ENCODE measurements at regions not wholly inside any gene's neighbourhood (a gene's known extent, or its start where the extent isn't known, plus 50 kb on each side); places are given as distances from the start of the nearest gene placed in this dataset.

GRCh38 chr13:37407156-37407555, 191.4 kb downstream of the POSTN start:
- no peak for TF ChIP-seq POLR2A (IDR thresholded peaks at IDR 0.05)
- no peak for TF ChIP-seq CTCF (IDR thresholded peaks at IDR 0.05)
- no peak for TF ChIP-seq POLR2AphosphoS5 (IDR thresholded peaks at IDR 0.05)
- TF ChIP-seq EP300 (IDR thresholded peaks at IDR 0.05; ENCODE audit: low read depth): no peak
- Histone ChIP-seq H3K27me3 (no peaks in the 10 kb centered on the region), H3K36me3 (no peaks in the 10 kb centered on the region), H3K27ac (no peak overlapping the region), H3K4me1 (no peaks in the 10 kb centered on the region), H3K9me3 (no peaks in the 10 kb centered on the region), H3K4me3 (no peak overlapping the region)
- WGBS, 2 donors (ENCODE audit: low coverage in 1 of 2): 87 to 88% methylated on average over 4 of the region's 4 CpGs
- DNase-seq: no peak
- intact Hi-C loops (cut with DNase I; ENCODE audit: low total_unique reads): no loop called here
- in situ Hi-C loops (cut with MboI; ENCODE audit: low pct_ligation_motif_present in 1 of 4, low pct_unique_long_range_greater_than_20kb in 1 of 4, low sequenced_read_pairs in 3 of 4): no loop called here

GRCh38 chr13:37406031-37406430, 192.5 kb downstream of the POSTN start:
- Histone ChIP-seq H3K27me3 (no peaks in the 10 kb centered on the region), H3K9me3 (no peaks in the 10 kb centered on the region), H3K4me1 (no peaks in the 10 kb centered on the region), H3K4me3 (no peak overlapping the region), H3K27ac (no peak overlapping the region), H3K36me3 (no peaks in the 10 kb centered on the region)
- no peak for TF ChIP-seq EP300 (IDR thresholded peaks at IDR 0.05; ENCODE audit: low read depth)
- TF ChIP-seq CTCF (IDR thresholded peaks at IDR 0.05): no peak
- TF ChIP-seq POLR2A (IDR thresholded peaks at IDR 0.05): no peak
- TF ChIP-seq POLR2AphosphoS5 (IDR thresholded peaks at IDR 0.05): no peak
- intact Hi-C loops (cut with DNase I; ENCODE audit: low total_unique reads) (no loop called here), in situ Hi-C loops (cut with MboI; ENCODE audit: low pct_ligation_motif_present in 1 of 4, low pct_unique_long_range_greater_than_20kb in 1 of 4, low sequenced_read_pairs in 3 of 4) (no loop called here)
- whole genome bisulfite sequencing, 2 donors (ENCODE audit: low coverage in 1 of 2): 67% methylated on average over 1 of the region's 1 CpG; no CpG with 5 or more reads in 1 of the 2 donors
- DNase-seq: no peak

- TF ChIP-seq CTCF (IDR thresholded peaks at IDR 0.05) (no peak), EP300 (IDR thresholded peaks at IDR 0.05; ENCODE audit: low read depth) (no peak), POLR2AphosphoS5 (IDR thresholded peaks at IDR 0.05) (no peak), POLR2A (IDR thresholded peaks at IDR 0.05) (no peak)
- Histone ChIP-seq H3K9me3 (no peaks in the 10 kb centered on the region), H3K27me3 (no peaks in the 10 kb centered on the region), H3K36me3 (no peaks in the 10 kb centered on the region), H3K4me1 (no peaks in the 10 kb centered on the region), H3K4me3 (no peak overlapping the region), H3K27ac (no peak overlapping the region)
- 55 to 64% methylated on average over 6 to 7 of the region's 7 CpGs for WGBS, 2 donors (ENCODE audit: low coverage in 1 of 2)
- in situ Hi-C loops (cut with MboI; ENCODE audit: low pct_ligation_motif_present in 1 of 4, low pct_unique_long_range_greater_than_20kb in 1 of 4, low sequenced_read_pairs in 3 of 4): no loop called here
- no peak for DNase-seq
- intact Hi-C loops (cut with DNase I; ENCODE audit: low total_unique reads): no loop called here
Measured at GRCh38 chr13:37403776-37404527, 194.6 kb downstream of the POSTN start.

GRCh38 chr13:37401721-37402120, 196.8 kb downstream of the POSTN start:
- H3K9me3 ChIP-seq: no peaks in the 10 kb centered on the region
- in situ Hi-C loops (cut with MboI; ENCODE audit: low pct_ligation_motif_present in 1 of 4, low pct_unique_long_range_greater_than_20kb in 1 of 4, low sequenced_read_pairs in 3 of 4): no loop called here

More at GRCh38 chr13:37401721-37402120, 196.8 kb downstream of the POSTN start:
- Histone ChIP-seq H3K36me3 (no peaks in the 10 kb centered on the region), H3K4me3 (no peak overlapping the region), H3K27me3 (no peaks in the 10 kb centered on the region), H3K4me1 (no peaks in the 10 kb centered on the region), H3K27ac (no peak overlapping the region)
- TF ChIP-seq POLR2A (IDR thresholded peaks at IDR 0.05) (no peak), EP300 (IDR thresholded peaks at IDR 0.05; ENCODE audit: low read depth) (no peak), POLR2AphosphoS5 (IDR thresholded peaks at IDR 0.05) (no peak), CTCF (IDR thresholded peaks at IDR 0.05) (no peak)
- intact Hi-C loops (cut with DNase I; ENCODE audit: low total_unique reads): no loop called here
- DNase-seq: no peak
